K562 (cell line): ENCODE measurements at regions not wholly inside any gene's neighbourhood (a gene's known extent, or its start where the extent isn't known, plus 50 kb on each side); places are given as distances from the start of the nearest gene placed in this dataset.

Source experiments
- ATAC-seq: fragments of 200-7000 bp; cut with Tn5 transposase; 3 replicates; pipeline ENCODE4 v1.9.1; 2020; ENCODE audit warnings: moderate library complexity
- BruUV-seq: library from RNA; stranded (reverse); fragments of 400-500 nt; replicated peaks from 2 replicates; lab custom pipeline; 2021; lab: Mats Ljungman, UMichigan
- CTCF ChIA-PET: fragments of 300-600 bp; formaldehyde crosslinking; extraction: SDS; loops from one replicate; lab custom pipeline; 2021; ENCODE audit warnings: low intra/inter-chr PET ratio; lab: Yijun Ruan, JAX
- POLR2A ChIA-PET: fragments of 300-600, 350-650 bp; sonication (Branson Sonifier 250); formaldehyde crosslinking; extraction: SDS; loops from one replicate; lab custom pipeline; 2021; ENCODE audit warnings: antibody characterized with exemption, inconsistent platforms; lab: Yijun Ruan, JAX
- DNase-seq, 4 experiments: peaks; one replicate each; pipeline versions ENCODE4 v3.0.0 to v3.0.0-alpha.2; 2011 to 2018; ENCODE audit warnings: low spot score in 3 of 4, mixed read lengths in 3 of 4; ENCODE audit errors: extremely low read depth in 1 of 4
- FAIRE-seq: peaks from 2 replicates; lab custom pipeline; 2011; peaks lifted over from hg19 to GRCh38; lab: Jason Lieb, UNC
- H2AFZ ChIP-seq: 2 replicates; pipeline ENCODE4 v1.6.0; 2011; ENCODE audit warnings: low read depth, low read length, control low read depth, inconsistent platforms
- H3K27ac ChIP-seq: fragments of 200-600 bp; 3 replicates; pipeline ENCODE4 v1.8.0; 2011; ENCODE audit warnings: low read depth, mild to moderate bottlenecking, control low read depth, inconsistent platforms, low read length, moderate library complexity, mixed read lengths; ENCODE audit errors: extremely low read depth
- H3K27me3 ChIP-seq, 2 experiments: fragments of 300-600 bp in 1 of 2; 2 replicates in 1 of 2; 3 replicates in 1 of 2; pipeline versions ENCODE4 v1.6.0 to v1.8.0; 2011; ENCODE audit warnings: inconsistent platforms in 2 of 2, low read length in 2 of 2, mild to moderate bottlenecking in 1 of 2, mixed read lengths in 1 of 2, moderate library complexity in 1 of 2; ENCODE audit not compliant: control insufficient read depth in 2 of 2, insufficient read depth in 2 of 2
- H3K36me3 ChIP-seq: fragments of 300-600 bp; 3 replicates; pipeline ENCODE4 v1.8.0; 2011; ENCODE audit warnings: mild to moderate bottlenecking, low read length, inconsistent platforms; ENCODE audit not compliant: control insufficient read depth, insufficient read depth
- H3K4me1 ChIP-seq, 2 experiments: fragments of 200-600 bp in 1 of 2; replicated peaks in 1 of 2; 2 replicates in 1 of 2; 3 replicates in 1 of 2; pipeline versions ENCODE4 v1.5.1 to v1.8.0; 2011; ENCODE audit warnings: inconsistent platforms in 2 of 2, low read length in 2 of 2, mild to moderate bottlenecking in 1 of 2, mixed read lengths in 1 of 2, moderate library complexity in 1 of 2; ENCODE audit not compliant: control insufficient read depth in 2 of 2, insufficient read depth in 2 of 2
- H3K4me2 ChIP-seq: 2 replicates; pipeline ENCODE4 v1.6.1; 2011; ENCODE audit warnings: low read length, control low read depth, inconsistent platforms, mixed read lengths; ENCODE audit not compliant: insufficient read depth
- H3K4me3 ChIP-seq: fragments of 200-600 bp; sonication (generic), shearing (Covaris generic); 2 replicates; pipeline ENCODE4 v1.5.1; 2016; ENCODE audit warnings: control low read depth, inconsistent platforms
- H3K79me2 ChIP-seq: fragments of 200-600 bp; 3 replicates; pipeline ENCODE4 v1.8.0; 2011; ENCODE audit warnings: low read length, inconsistent platforms; ENCODE audit not compliant: control insufficient read depth, insufficient read depth
- H3K9ac ChIP-seq, 2 experiments: 2 replicates each; pipeline versions ENCODE4 v1.6.0 to v1.6.1; 2011; ENCODE audit warnings: low read depth in 2 of 2, low read length in 2 of 2, control low read depth in 1 of 2, inconsistent platforms in 1 of 2, mild to moderate bottlenecking in 1 of 2, mixed read lengths in 1 of 2; ENCODE audit not compliant: insufficient read depth in 1 of 2
- H3K9me1 ChIP-seq: one replicate; pipeline ENCODE4 v1.6.0; 2011; ENCODE audit warnings: inconsistent platforms, mild to moderate bottlenecking, low read length, moderate library complexity; ENCODE audit not compliant: control insufficient read depth, insufficient read depth
- H3K9me3 ChIP-seq: replicated peaks from 2 replicates; pipeline ENCODE4 v1.5.1; 2011; ENCODE audit warnings: low read depth, low read length, inconsistent platforms; ENCODE audit not compliant: control insufficient read depth, insufficient read depth
- H4K20me1 ChIP-seq: replicated peaks from 2 replicates; pipeline ENCODE4 v1.6.1; 2011; ENCODE audit warnings: low read length, inconsistent platforms, mixed read lengths; ENCODE audit not compliant: control insufficient read depth, insufficient read depth
- CBFA2T2 ChIP-seq: fragments of 450-650 bp; conservative IDR thresholded peaks from 2 replicates; pipeline ENCODE4 v1.6.1; 2017; ENCODE audit warnings: mild to moderate bottlenecking
- CREBBP ChIP-seq: IDR thresholded peaks from one replicate; pipeline ENCODE4 v1.6.1; 2012; ENCODE audit warnings: low read depth, mild to moderate bottlenecking, control low read depth, inconsistent platforms, low read length
- FOXA1 ChIP-seq: fragments of 450-650 bp; IDR thresholded peaks from 2 replicates; pipeline ENCODE4 v1.6.1; 2016; ENCODE audit warnings: mild to moderate bottlenecking, borderline replicate concordance
- GTF2A2 ChIP-seq: IDR thresholded peaks from 2 replicates; pipeline ENCODE4 v1.6.1; 2016; ENCODE audit warnings: mild to moderate bottlenecking, missing genetic modification characterization, missing compliant biosample characterization
- NFE2 ChIP-seq: IDR thresholded peaks from 2 replicates; pipeline ENCODE4 v1.6.1; 2014; ENCODE audit warnings: antibody characterized with exemption, low read depth
- PRDM10 ChIP-seq: fragments of 450-650 bp; IDR thresholded peaks from 2 replicates; pipeline ENCODE4 v1.6.1; 2018; ENCODE audit not compliant: partially characterized antibody
- SAP30 ChIP-seq: fragments of 200-600 bp; sonication (generic); IDR thresholded peaks from 2 replicates; pipeline ENCODE4 v1.6.1; 2012; ENCODE audit warnings: borderline replicate concordance, low read depth, mild to moderate bottlenecking, moderate library complexity, low read length, control low read depth, inconsistent platforms; ENCODE audit not compliant: insufficient read depth, poor library complexity, severe bottlenecking
- SMAD4 ChIP-seq: fragments of 250-450 bp; sonication (Bioruptor Pico); conservative IDR thresholded peaks from 2 replicates; pipeline ENCODE4 v1.8.0; 2021; ENCODE audit warnings: inconsistent platforms, mild to moderate bottlenecking, moderate library complexity
- SRF ChIP-seq, 2 experiments: fragments of 250-450, 450-650 bp in 1 of 2; sonication (Bioruptor Pico) in 1 of 2; sonication (generic) in 1 of 2; formaldehyde crosslinking; IDR thresholded peaks; 2 replicates each; pipeline versions ENCODE4 v1.5.0 to v1.5.1; 2020 to 2022; ENCODE audit warnings: mild to moderate bottlenecking in 1 of 2, missing genetic modification reagents in 1 of 2
- SUPT5H ChIP-seq: fragments of 450-650 bp; IDR thresholded peaks from 2 replicates; pipeline ENCODE4 v1.6.1; 2016
- TRIM24 ChIP-seq, 2 experiments: fragments of 450-650 bp; IDR thresholded peaks; 2 replicates each; pipeline ENCODE4 v1.6.1; 2016
- USF2 ChIP-seq: sonication (generic); formaldehyde crosslinking; IDR thresholded peaks from 2 replicates; pipeline ENCODE4 v1.5.0; 2020; ENCODE audit warnings: missing genetic modification reagents
- YBX1 ChIP-seq: fragments of 450-650 bp; IDR thresholded peaks from 2 replicates; pipeline ENCODE4 v1.7.1; 2016; ENCODE audit warnings: mild to moderate bottlenecking
- ZFPM2 ChIP-seq: fragments of 250-450 bp; sonication (Bioruptor Pico); IDR thresholded peaks from 2 replicates; pipeline ENCODE4 v1.5.1; 2022; ENCODE audit warnings: mild to moderate bottlenecking
- ZNF140 ChIP-seq: fragments of 250-450 bp; sonication (Bioruptor Pico); IDR thresholded peaks from 2 replicates; pipeline ENCODE4 v1.8.0; 2021; ENCODE audit warnings: moderate library complexity, mild to moderate bottlenecking, inconsistent platforms
- ZNF184 ChIP-seq: sonication (generic); formaldehyde crosslinking; IDR thresholded peaks from 2 replicates; pipeline ENCODE4 v1.5.0; 2020; ENCODE audit warnings: missing genetic modification reagents
- ZNF280B ChIP-seq: fragments of 250-450 bp; sonication (Bioruptor Pico); IDR thresholded peaks from 2 replicates; pipeline ENCODE4 v1.5.1; 2021; ENCODE audit warnings: mild to moderate bottlenecking
- in situ Hi-C: fragments of 300-500 bp; cut with MboI; formaldehyde crosslinking; loops from 4 replicates; pipeline ENCODE4 v1.15.0; 2018; ENCODE audit warnings: inconsistent platforms, mixed read lengths
- intact Hi-C: fragments of 100-400 bp; cut with micrococcal nuclease; formaldehyde crosslinking; loops from 2 replicates; pipeline ENCODE4 v1.14.2; 2022

GRCh38 chr2:53087262-53087873 lies 680.2 kb upstream of the CHAC2 start (continued):
- no peak for TF ChIP-seq GTF2A2
- no peak for TF ChIP-seq SUPT5H
- TF ChIP-seq FOXA1 = no peak
- no peak for TF ChIP-seq CBFA2T2

GRCh38 chr2:53077413-53077812 lies 690.2 kb upstream of the CHAC2 start:
- CTCF ChIA-PET = no interaction called here
- in situ Hi-C loops = no loop called here
- BruUV-seq = no TSS peak
- TF ChIP-seq PRDM10 (no peak), USF2 (CRISPR knock-in tag) (no peak), ZNF280B (CRISPR knock-in tag) (no peak), SRF (CRISPR knock-in tag; IDR thresholded peaks at IDR 0.05) (no peak), TRIM24 (IDR thresholded peaks at IDR 0.05) (no peak), YBX1 (no peak), ZNF140 (CRISPR knock-in tag) (no peak), SMAD4 (CRISPR knock-in tag) (no peak), ZNF184 (CRISPR knock-in tag) (no peak), CREBBP (no peak), NFE2 (no peak), ZFPM2 (CRISPR knock-in tag) (no peak), SAP30 (no peak)

More at GRCh38 chr2:53077413-53077812, 690.2 kb upstream of the CHAC2 start:
- intact Hi-C loops = no loop called here
- no peaks in the 10 kb centered on the region for H4K20me1 ChIP-seq
- no peak overlapping the region for H2AFZ ChIP-seq
- no peaks in the 10 kb centered on the region; the same call in 1 of the 2 replicates for H3K9me3 ChIP-seq
- H3K4me3 ChIP-seq = no peak overlapping the region
- no peak overlapping the region for H3K4me2 ChIP-seq
- no peak overlapping the region for H3K9ac ChIP-seq
- no peaks in the 10 kb centered on the region for H3K9me1 ChIP-seq
- no peak overlapping the region for H3K27ac ChIP-seq
- H3K4me1 ChIP-seq = no peaks in the 10 kb centered on the region
- no peaks in the 10 kb centered on the region for H3K36me3 ChIP-seq
- FAIRE-seq (no peak), DNase-seq (no peak), ATAC-seq (no peak)
- POLR2A ChIA-PET = no interaction called here
- no peaks in the 10 kb centered on the region for H3K79me2 ChIP-seq
- no peaks in the 10 kb centered on the region for H3K27me3 ChIP-seq
